Neuron (in vitro differentiated cells): ENCODE measurements at regions not wholly inside any gene's neighbourhood (a gene's known extent, or its start where the extent isn't known, plus 50 kb on each side); places are given as distances from the start of the nearest gene placed in this dataset.
"Not testable (repeated sequence)": the region's sequence is repeated elsewhere in the genome, so short reads cannot be mapped to it uniquely, and the experiment has no call there.

Experiments used
- H2AFZ ChIP-seq: one replicate; pipeline ENCODE4 v1.6.1; 2013; ENCODE audit warnings: low read depth, mild to moderate bottlenecking, inconsistent platforms, low read length, moderate library complexity
- H3K27me3 ChIP-seq: one replicate; pipeline ENCODE4 v1.6.1; 2013; ENCODE audit warnings: low read length; ENCODE audit not compliant: insufficient read depth
- H3K36me3 ChIP-seq: one replicate; pipeline ENCODE4 v1.6.1; 2013; ENCODE audit warnings: low read length; ENCODE audit not compliant: insufficient read depth
- H3K4me1 ChIP-seq: one replicate; pipeline ENCODE4 v1.6.1; 2013; ENCODE audit warnings: low read length; ENCODE audit not compliant: insufficient read depth
- H3K4me3 ChIP-seq: 2 replicates; pipeline ENCODE4 v1.5.1; 2013; ENCODE audit warnings: mild to moderate bottlenecking, low read length, moderate library complexity
- H3K9me3 ChIP-seq: one replicate; pipeline ENCODE4 v1.6.1; 2013; ENCODE audit warnings: low read length

GRCh38 chr13:76292726-76293125, 593.5 kb downstream of the KCTD12 start:
- no peaks in the 10 kb centered on the region for H3K36me3 ChIP-seq
- H3K9me3 ChIP-seq: no peaks in the 10 kb centered on the region
- H3K27me3 ChIP-seq: no peaks in the 10 kb centered on the region
- no peak overlapping the region for H2AFZ ChIP-seq
- no peak overlapping the region for H3K4me3 ChIP-seq
- no peaks in the 10 kb centered on the region for H3K4me1 ChIP-seq

GRCh38 chr13:76292031-76292430, 594.2 kb downstream of the KCTD12 start:
- no peaks in the 10 kb centered on the region for H3K4me1 ChIP-seq
- H3K36me3 ChIP-seq: no peaks in the 10 kb centered on the region
- no peaks in the 10 kb centered on the region for H3K9me3 ChIP-seq
- no peak overlapping the region for H3K4me3 ChIP-seq
- no peaks in the 10 kb centered on the region for H3K27me3 ChIP-seq
- no peak overlapping the region for H2AFZ ChIP-seq

- Histone ChIP-seq H3K27me3 (no peaks in the 10 kb centered on the region), H3K9me3 (no peaks in the 10 kb centered on the region), H3K36me3 (no peaks in the 10 kb centered on the region), H3K4me1 (no peaks in the 10 kb centered on the region), H3K4me3 (no peak overlapping the region), H2AFZ (no peak overlapping the region)
Observed at GRCh38 chr13:76289558-76289957, 596.6 kb downstream of the KCTD12 start.

DNA sequence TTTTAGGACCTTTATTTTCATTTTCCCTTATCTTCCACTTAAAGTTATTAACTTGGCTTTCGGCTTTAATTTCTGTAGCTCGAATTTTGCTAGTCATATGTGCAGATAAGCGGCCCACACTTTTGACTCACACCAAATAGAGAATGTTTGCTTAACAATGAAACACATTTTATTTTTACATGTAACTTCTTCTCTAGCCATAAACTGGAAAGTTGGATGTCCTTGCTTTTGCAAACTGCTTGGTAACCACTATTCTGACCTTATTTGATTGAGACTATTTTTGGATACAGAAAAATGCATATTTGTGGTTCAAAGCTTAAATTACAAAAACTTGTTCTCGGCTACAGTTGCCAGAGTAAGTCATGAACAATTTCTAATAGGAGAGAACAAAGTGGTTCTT, 600.0 kb downstream of the KCTD12 start:
- H3K36me3 ChIP-seq: no peaks in the 10 kb centered on the region
- H3K27me3 ChIP-seq: no peaks in the 10 kb centered on the region
- H3K4me1 ChIP-seq: no peaks in the 10 kb centered on the region
- H3K9me3 ChIP-seq: no peaks in the 10 kb centered on the region
- H3K4me3 ChIP-seq: no peak overlapping the region
- H2AFZ ChIP-seq: no peak overlapping the region

GRCh38 chr13:76285463-76285862, 600.7 kb downstream of the KCTD12 start:
- H3K9me3 ChIP-seq: no peaks in the 10 kb centered on the region
- no peaks in the 10 kb centered on the region for H3K4me1 ChIP-seq
- H3K4me3 ChIP-seq: no peak overlapping the region
- no peaks in the 10 kb centered on the region for H3K27me3 ChIP-seq
- H2AFZ ChIP-seq: no peak overlapping the region
- H3K36me3 ChIP-seq: no peaks in the 10 kb centered on the region

DNA sequence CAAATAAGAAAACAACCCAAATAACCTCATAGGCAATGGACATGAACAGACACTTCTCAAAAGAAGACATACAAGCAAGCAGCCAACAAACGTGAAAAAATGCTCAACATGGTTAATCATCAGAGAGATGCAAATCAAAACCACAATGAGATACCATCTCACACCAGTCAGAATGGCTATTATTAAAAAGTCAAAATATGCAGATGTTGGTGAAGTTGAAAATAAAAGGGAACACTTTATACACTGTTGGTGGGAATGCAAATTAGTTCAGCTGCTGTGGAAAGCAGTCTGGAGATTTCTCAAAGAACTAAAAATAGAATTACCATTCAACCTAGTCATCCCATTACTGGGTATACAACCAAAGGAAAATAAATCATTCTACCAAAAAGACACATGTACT, 606.4 kb downstream of the KCTD12 start:
- H3K9me3 ChIP-seq, H3K27me3 ChIP-seq, H3K4me3 ChIP-seq, H3K4me1 ChIP-seq, H2AFZ ChIP-seq, H3K36me3 ChIP-seq: not testable (repeated sequence)

DNA sequence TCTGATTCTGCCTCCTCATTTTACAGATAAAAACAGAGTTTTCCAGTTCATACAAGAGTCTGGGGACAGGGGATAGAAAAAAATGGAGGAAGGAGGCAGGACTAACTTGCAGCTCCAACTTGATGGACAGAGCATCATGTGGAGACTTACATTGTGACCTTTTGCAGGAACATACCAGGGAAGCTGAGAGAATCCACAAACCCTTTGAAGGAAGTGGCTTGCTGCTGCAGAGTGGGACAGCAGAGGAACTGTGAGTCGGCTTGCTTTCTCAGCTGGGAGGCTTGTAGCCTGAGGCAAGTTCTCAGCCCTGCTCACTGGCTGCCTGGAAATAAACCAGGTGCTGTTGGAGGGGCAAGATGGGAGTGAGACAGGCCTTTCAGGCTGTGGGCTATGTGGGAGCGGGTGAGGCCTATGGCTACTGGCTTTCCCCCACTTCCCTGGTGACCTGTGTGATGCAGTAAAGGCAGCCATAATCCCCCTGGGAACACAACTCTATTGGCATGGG, 614.4 kb downstream of the KCTD12 start:
- no peak overlapping the region for H3K4me3 ChIP-seq
- H3K4me1 ChIP-seq: no peaks in the 10 kb centered on the region
- no peaks in the 10 kb centered on the region for H3K9me3 ChIP-seq
- H3K27me3 ChIP-seq: no peaks in the 10 kb centered on the region
- no peak overlapping the region for H2AFZ ChIP-seq
- no peaks in the 10 kb centered on the region for H3K36me3 ChIP-seq

- H3K36me3 ChIP-seq, H3K4me1 ChIP-seq, H3K9me3 ChIP-seq, H3K27me3 ChIP-seq, H3K4me3 ChIP-seq, H2AFZ ChIP-seq: not testable (repeated sequence)
Observed at GRCh38 chr13:76268307-76268706, 617.9 kb downstream of the KCTD12 start.

- no peaks in the 10 kb centered on the region for H3K36me3 ChIP-seq
- H3K27me3 ChIP-seq: no peaks in the 10 kb centered on the region
- no peak overlapping the region for H3K4me3 ChIP-seq
- H3K9me3 ChIP-seq: no peaks in the 10 kb centered on the region
- no peak overlapping the region for H2AFZ ChIP-seq
- no peaks in the 10 kb centered on the region for H3K4me1 ChIP-seq
Observed at GRCh38 chr13:76267216-76267615, 619.0 kb downstream of the KCTD12 start.

DNA sequence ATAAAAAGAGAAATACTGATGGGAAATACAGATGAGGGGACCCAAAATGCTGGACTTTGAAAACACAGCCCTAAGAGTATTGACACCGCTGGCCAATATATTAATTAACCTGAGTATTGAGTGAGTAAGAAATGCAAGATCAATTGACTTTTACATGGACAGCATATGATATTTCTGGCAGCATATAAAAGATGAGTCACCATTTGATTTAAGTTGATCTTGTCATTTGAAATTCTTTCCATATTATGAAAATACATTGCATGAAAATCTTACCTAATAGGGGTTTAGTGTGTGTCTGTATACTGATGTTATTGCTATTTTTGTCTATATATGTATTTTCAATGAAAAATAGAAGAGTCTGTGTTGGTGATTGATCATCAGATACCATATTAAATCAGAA, 619.6 kb downstream of the KCTD12 start:
- no peaks in the 10 kb centered on the region for H3K9me3 ChIP-seq
- H2AFZ ChIP-seq: no peak overlapping the region
- no peaks in the 10 kb centered on the region for H3K27me3 ChIP-seq
- H3K36me3 ChIP-seq: no peaks in the 10 kb centered on the region
- no peaks in the 10 kb centered on the region for H3K4me1 ChIP-seq
- H3K4me3 ChIP-seq: no peak overlapping the region

DNA sequence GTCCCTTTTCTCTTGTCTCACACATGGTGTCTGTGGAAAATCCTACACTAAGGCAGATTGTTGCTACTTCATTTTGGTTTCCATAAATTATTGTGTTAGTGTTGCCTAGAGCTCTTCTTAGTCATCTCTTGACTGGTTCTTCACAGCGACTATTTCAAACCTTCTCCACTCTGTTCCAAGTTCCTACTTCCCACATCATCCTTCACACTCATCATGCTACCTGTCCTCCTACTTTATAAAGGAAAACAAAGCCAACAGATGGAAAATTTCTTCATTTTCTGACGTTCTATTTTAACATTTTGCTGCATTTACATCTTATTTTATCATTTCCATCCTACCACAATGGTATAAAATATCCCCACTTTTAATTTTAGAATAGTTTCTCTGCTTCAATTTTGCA, 614.1 kb downstream of the LMO7 start:
- H2AFZ ChIP-seq: no peak overlapping the region
- H3K27me3 ChIP-seq: no peaks in the 10 kb centered on the region
- no peaks in the 10 kb centered on the region for H3K4me1 ChIP-seq
- no peaks in the 10 kb centered on the region for H3K9me3 ChIP-seq
- no peaks in the 10 kb centered on the region for H3K36me3 ChIP-seq
- H3K4me3 ChIP-seq: no peak overlapping the region

GRCh38 chr13:76245920-76246319, 609.8 kb downstream of the LMO7 start:
- Histone ChIP-seq H3K4me3 (no peak overlapping the region), H2AFZ (no peak overlapping the region)

DNA sequence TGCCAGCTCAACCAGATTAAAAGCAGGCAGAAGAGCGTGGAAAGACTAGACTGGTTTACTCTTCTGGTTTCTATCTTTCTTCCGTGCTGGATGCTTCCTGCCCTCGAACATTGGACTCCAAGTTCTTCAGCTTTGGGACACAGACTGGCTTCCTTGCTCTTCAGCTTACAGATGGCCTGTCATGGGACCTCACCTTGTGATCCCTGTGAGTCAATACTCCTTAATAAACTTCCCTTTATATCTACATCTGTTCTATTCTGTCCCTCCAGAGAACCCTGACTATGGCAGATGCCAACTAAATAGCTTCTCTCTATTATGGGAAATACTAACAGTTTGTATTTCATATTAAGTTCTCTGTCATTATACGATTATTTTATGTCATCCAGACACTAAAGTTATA, 609.1 kb downstream of the LMO7 start:
- no peaks in the 10 kb centered on the region for H3K36me3 ChIP-seq
- no peaks in the 10 kb centered on the region for H3K27me3 ChIP-seq
- no peaks in the 10 kb centered on the region for H3K4me1 ChIP-seq
- H3K4me3 ChIP-seq: no peak overlapping the region
- no peaks in the 10 kb centered on the region for H3K9me3 ChIP-seq
- no peak overlapping the region for H2AFZ ChIP-seq

More at GRCh38 chr13:76245920-76246319, 609.8 kb downstream of the LMO7 start:
- Histone ChIP-seq H3K9me3 (no peaks in the 10 kb centered on the region), H3K36me3 (no peaks in the 10 kb centered on the region), H3K4me1 (no peaks in the 10 kb centered on the region), H3K27me3 (no peaks in the 10 kb centered on the region)

DNA sequence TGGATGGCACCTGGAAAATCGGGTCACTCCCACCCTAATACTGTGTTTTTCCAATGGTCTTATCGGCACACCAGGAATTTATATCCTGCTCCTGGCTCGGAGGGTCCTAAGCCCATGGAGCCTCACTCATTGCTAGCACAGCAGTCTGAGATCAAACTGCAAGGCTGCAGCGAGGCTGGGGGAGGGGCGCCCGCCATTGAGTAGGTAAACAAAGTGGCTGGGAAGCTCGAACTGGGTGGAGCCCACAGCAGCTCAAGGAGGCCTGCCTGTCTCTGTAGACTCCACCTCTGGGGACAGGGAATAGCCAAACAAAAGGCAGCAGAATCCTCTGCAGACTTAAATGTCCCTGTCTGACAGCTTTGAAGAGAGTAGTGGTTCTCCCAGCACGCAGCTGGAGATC, 607.0 kb downstream of the LMO7 start:
- H3K4me3 ChIP-seq, H3K9me3 ChIP-seq, H3K36me3 ChIP-seq, H2AFZ ChIP-seq, H3K4me1 ChIP-seq, H3K27me3 ChIP-seq: not testable (repeated sequence)
